ENCODE measurements at regions not wholly inside any gene's neighbourhood (a gene's known extent, or its start where the extent isn't known, plus 50 kb on each side); places are given as distances from the start of the nearest gene placed in this dataset.

DNA sequence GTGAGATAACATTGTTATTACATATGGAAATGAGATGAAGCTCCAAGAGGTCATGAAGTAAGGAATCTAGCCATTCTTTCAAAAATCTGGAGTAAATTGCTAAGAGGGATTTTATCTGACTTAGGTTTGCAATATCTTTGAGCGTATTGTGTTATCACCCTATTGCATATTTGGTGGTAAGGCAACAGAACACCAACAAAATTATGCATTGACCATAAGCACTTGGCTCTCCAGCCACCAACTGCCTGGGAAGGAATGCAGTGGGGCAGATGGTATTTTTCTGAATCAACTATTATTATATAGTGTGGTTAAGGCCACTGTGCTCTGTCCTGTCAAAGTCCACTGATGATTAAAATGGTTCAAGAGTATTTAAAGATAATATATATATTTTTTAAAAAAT lies 287.9 kb upstream of the SEMA6D start:
- no peaks in the 10 kb centered on the region for H3K27me3 Mint-ChIP-seq (ENCODE audit: insufficient read depth)
- TF ChIP-seq, protein P1, sequence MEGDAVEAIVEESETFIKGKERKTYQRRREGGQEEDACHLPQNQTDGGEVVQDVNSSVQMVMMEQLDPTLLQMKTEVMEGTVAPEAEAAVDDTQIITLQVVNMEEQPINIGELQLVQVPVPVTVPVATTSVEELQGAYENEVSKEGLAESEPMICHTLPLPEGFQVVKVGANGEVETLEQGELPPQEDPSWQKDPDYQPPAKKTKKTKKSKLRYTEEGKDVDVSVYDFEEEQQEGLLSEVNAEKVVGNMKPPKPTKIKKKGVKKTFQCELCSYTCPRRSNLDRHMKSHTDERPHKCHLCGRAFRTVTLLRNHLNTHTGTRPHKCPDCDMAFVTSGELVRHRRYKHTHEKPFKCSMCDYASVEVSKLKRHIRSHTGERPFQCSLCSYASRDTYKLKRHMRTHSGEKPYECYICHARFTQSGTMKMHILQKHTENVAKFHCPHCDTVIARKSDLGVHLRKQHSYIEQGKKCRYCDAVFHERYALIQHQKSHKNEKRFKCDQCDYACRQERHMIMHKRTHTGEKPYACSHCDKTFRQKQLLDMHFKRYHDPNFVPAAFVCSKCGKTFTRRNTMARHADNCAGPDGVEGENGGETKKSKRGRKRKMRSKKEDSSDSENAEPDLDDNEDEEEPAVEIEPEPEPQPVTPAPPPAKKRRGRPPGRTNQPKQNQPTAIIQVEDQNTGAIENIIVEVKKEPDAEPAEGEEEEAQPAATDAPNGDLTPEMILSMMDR (conservative IDR thresholded peaks at IDR 0.05) = no peak
- Histone ChIP-seq H3K27me3 (ENCODE audit: control insufficient read depth, insufficient read depth, low read length, poor library complexity, severe bottlenecking) (no peaks in the 10 kb centered on the region), H3K27ac (ENCODE audit: low read depth, low read length) (no peak overlapping the region), H3K4me3 (ENCODE audit: low read length) (no peak overlapping the region), H3K4me1 (ENCODE audit: control insufficient read depth, insufficient read depth, low read length) (peaks cover 3% of the 10 kb centered on the region), H3K36me3 (ENCODE audit: control insufficient read depth, insufficient read depth, low read length) (no peaks in the 10 kb centered on the region), H3K9me3 (ENCODE audit: control insufficient read depth, low read length) (no peaks in the 10 kb centered on the region), H3K9ac (ENCODE audit: extremely low read depth, low read length, poor library complexity, severe bottlenecking) (no peak overlapping the region)
- DNase-seq = no peak
- H3K27ac Mint-ChIP-seq = no peak overlapping the region
- H3K9me3 Mint-ChIP-seq = no peaks in the 10 kb centered on the region
- no peaks in the 10 kb centered on the region for H3K4me1 Mint-ChIP-seq
- H3K4me3 Mint-ChIP-seq = no peak overlapping the region
- WGBS, 2 experiments (ENCODE audit: insufficient coverage in 1 of 2, insufficient read length in 1 of 2) = 85% methylated on average over 1 of the region's 1 CpG; no CpG with 5 or more reads in 1 of the 2 experiments
- no peaks in the 10 kb centered on the region for H3K36me3 Mint-ChIP-seq (ENCODE audit: low read depth)

DNA sequence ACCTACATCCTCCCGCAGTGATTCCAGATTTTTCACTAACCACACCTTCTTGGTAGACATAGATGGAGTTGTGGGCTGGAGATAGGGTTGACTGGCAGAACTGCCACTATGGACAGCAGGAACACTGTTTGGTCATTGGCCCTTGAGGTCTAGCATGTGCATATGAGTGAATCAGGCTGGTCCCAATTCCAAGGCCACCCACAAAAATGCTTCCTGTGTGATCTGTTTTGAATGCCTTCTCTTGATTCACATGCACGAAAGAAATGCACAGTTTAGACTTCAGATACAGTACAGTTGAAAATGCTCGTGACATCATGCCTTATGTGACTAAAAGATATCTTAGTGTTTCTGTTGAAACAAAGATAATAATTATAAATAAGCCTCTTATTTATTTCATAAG lies 285.8 kb upstream of the SEMA6D start:
- no peak overlapping the region for H3K27ac Mint-ChIP-seq
- peaks cover 3% of the 10 kb centered on the region for H3K4me1 ChIP-seq (ENCODE audit: control insufficient read depth, insufficient read depth, low read length)
- no peaks in the 10 kb centered on the region for H3K4me1 Mint-ChIP-seq
- no peak overlapping the region for H3K27ac ChIP-seq (ENCODE audit: low read depth, low read length)
- no peak overlapping the region for H3K4me3 ChIP-seq (ENCODE audit: low read length)
- no peak overlapping the region for H3K4me3 Mint-ChIP-seq
- no peaks in the 10 kb centered on the region for H3K36me3 Mint-ChIP-seq (ENCODE audit: low read depth)
- no peaks in the 10 kb centered on the region for H3K27me3 ChIP-seq (ENCODE audit: control insufficient read depth, insufficient read depth, low read length, poor library complexity, severe bottlenecking)
- 92 to 100% methylated on average over 1 to 3 of the region's 3 CpGs for WGBS, 2 experiments (ENCODE audit: insufficient coverage in 1 of 2, insufficient read length in 1 of 2)
- no peaks in the 10 kb centered on the region for H3K36me3 ChIP-seq (ENCODE audit: control insufficient read depth, insufficient read depth, low read length)
- DNase-seq = no peak
- no peaks in the 10 kb centered on the region for H3K9me3 Mint-ChIP-seq
- H3K27me3 Mint-ChIP-seq (ENCODE audit: insufficient read depth) = no peaks in the 10 kb centered on the region
- H3K9ac ChIP-seq (ENCODE audit: extremely low read depth, low read length, poor library complexity, severe bottlenecking) = no peak overlapping the region
- no peaks in the 10 kb centered on the region for H3K9me3 ChIP-seq (ENCODE audit: control insufficient read depth, low read length)
- TF ChIP-seq, protein P1 (conservative IDR thresholded peaks at IDR 0.05) = no peak

DNA sequence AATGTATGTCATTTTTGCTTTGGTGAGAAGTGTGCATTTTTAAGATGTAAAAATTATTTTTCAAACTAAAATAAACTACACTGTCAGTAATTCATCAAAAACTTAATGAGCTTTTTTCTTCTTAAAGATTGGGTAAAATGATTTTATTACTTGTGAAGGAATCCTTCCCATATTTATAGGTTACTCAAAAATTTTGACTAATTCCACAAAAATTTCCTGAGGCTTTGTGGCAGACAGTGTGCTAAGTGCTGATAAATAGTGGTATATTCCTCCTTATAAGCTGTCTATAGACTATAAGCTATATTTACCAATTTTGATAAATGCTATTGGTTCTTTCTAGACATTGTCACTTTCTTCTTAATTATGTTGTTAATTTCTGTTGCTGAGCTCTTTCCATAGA lies 284.5 kb upstream of the SEMA6D start:
- no peak for DNase-seq
- no peaks in the 10 kb centered on the region for H3K36me3 Mint-ChIP-seq (ENCODE audit: low read depth)
- no peaks in the 10 kb centered on the region for H3K9me3 ChIP-seq (ENCODE audit: control insufficient read depth, low read length)
- no peaks in the 10 kb centered on the region for H3K9me3 Mint-ChIP-seq
- H3K4me1 Mint-ChIP-seq = peaks cover 8% of the 10 kb centered on the region
- no peak overlapping the region for H3K9ac ChIP-seq (ENCODE audit: extremely low read depth, low read length, poor library complexity, severe bottlenecking)
- TF ChIP-seq, protein P1 (conservative IDR thresholded peaks at IDR 0.05) = no peak
- H3K4me3 ChIP-seq (ENCODE audit: low read length) = no peak overlapping the region
- no peaks in the 10 kb centered on the region for H3K27me3 Mint-ChIP-seq (ENCODE audit: insufficient read depth)
- H3K27ac Mint-ChIP-seq = no peak overlapping the region
- peaks cover 3% of the 10 kb centered on the region for H3K4me1 ChIP-seq (ENCODE audit: control insufficient read depth, insufficient read depth, low read length)
- H3K4me3 Mint-ChIP-seq = no peak overlapping the region
- H3K36me3 ChIP-seq (ENCODE audit: control insufficient read depth, insufficient read depth, low read length) = no peaks in the 10 kb centered on the region
- no peaks in the 10 kb centered on the region for H3K27me3 ChIP-seq (ENCODE audit: control insufficient read depth, insufficient read depth, low read length, poor library complexity, severe bottlenecking)
- H3K27ac ChIP-seq (ENCODE audit: low read depth, low read length) = no peak overlapping the region
